Neuron (in vitro differentiated cells): ENCODE measurements at regions not wholly inside any gene's neighbourhood (a gene's known extent, or its start where the extent isn't known, plus 50 kb on each side); places are given as distances from the start of the nearest gene placed in this dataset.
A peak's percentile ranks its signal among the peaks of the same experiment; 100 is the strongest.

Source experiments
- H2AFZ ChIP-seq: one replicate; pipeline ENCODE4 v1.6.1; 2013; ENCODE audit warnings: low read depth, mild to moderate bottlenecking, inconsistent platforms, low read length, moderate library complexity
- H3K27me3 ChIP-seq: one replicate; pipeline ENCODE4 v1.6.1; 2013; ENCODE audit warnings: low read length; ENCODE audit not compliant: insufficient read depth
- H3K36me3 ChIP-seq: one replicate; pipeline ENCODE4 v1.6.1; 2013; ENCODE audit warnings: low read length; ENCODE audit not compliant: insufficient read depth
- H3K4me1 ChIP-seq: one replicate; pipeline ENCODE4 v1.6.1; 2013; ENCODE audit warnings: low read length; ENCODE audit not compliant: insufficient read depth
- H3K4me3 ChIP-seq: 2 replicates; pipeline ENCODE4 v1.5.1; 2013; ENCODE audit warnings: mild to moderate bottlenecking, low read length, moderate library complexity
- H3K9me3 ChIP-seq: one replicate; pipeline ENCODE4 v1.6.1; 2013; ENCODE audit warnings: low read length

- Histone ChIP-seq H3K4me1 (no peaks in the 10 kb centered on the region), H3K4me3 (no peak overlapping the region), H2AFZ (peak overlapping the region; percentile 11), H3K9me3 (no peaks in the 10 kb centered on the region), H3K36me3 (no peaks in the 10 kb centered on the region), H3K27me3 (no peaks in the 10 kb centered on the region)
These were observed 1671.5 kb upstream of the SLC10A2 start for GRCh38 chr13:104737713-104738112.

- H2AFZ ChIP-seq, result no peak overlapping the region
- no peaks in the 10 kb centered on the region for H3K27me3 ChIP-seq
- no peaks in the 10 kb centered on the region for H3K36me3 ChIP-seq
- H3K4me3 ChIP-seq, result no peak overlapping the region
- no peaks in the 10 kb centered on the region for H3K4me1 ChIP-seq
- no peaks in the 10 kb centered on the region for H3K9me3 ChIP-seq
These were observed 1667.2 kb upstream of the SLC10A2 start for GRCh38 chr13:104733427-104733826.

- H3K36me3 ChIP-seq, result no peaks in the 10 kb centered on the region
- no peak overlapping the region for H2AFZ ChIP-seq
- H3K4me3 ChIP-seq, result no peak overlapping the region
- no peaks in the 10 kb centered on the region for H3K9me3 ChIP-seq
- H3K4me1 ChIP-seq, result peaks cover 4% of the 10 kb centered on the region
- no peaks in the 10 kb centered on the region for H3K27me3 ChIP-seq
These were observed 1648.9 kb upstream of the SLC10A2 start for GRCh38 chr13:104715111-104715510.

GRCh38 chr13:104705031-104705750 is 1639.0 kb upstream of the SLC10A2 start:
- Histone ChIP-seq H3K9me3 (no peaks in the 10 kb centered on the region), H3K4me1 (no peaks in the 10 kb centered on the region), H2AFZ (no peak overlapping the region), H3K4me3 (no peak overlapping the region), H3K27me3 (no peaks in the 10 kb centered on the region), H3K36me3 (no peaks in the 10 kb centered on the region)

- H2AFZ ChIP-seq, result no peak overlapping the region
- H3K36me3 ChIP-seq, result no peaks in the 10 kb centered on the region
- no peaks in the 10 kb centered on the region for H3K4me1 ChIP-seq
- H3K4me3 ChIP-seq, result no peak overlapping the region
- no peaks in the 10 kb centered on the region for H3K9me3 ChIP-seq
- no peaks in the 10 kb centered on the region for H3K27me3 ChIP-seq
These were observed 1635.4 kb upstream of the SLC10A2 start for GRCh38 chr13:104701591-104701990.

GRCh38 chr13:104694397-104694796 is 1628.2 kb upstream of the SLC10A2 start:
- Histone ChIP-seq H3K4me3 (no peak overlapping the region), H3K4me1 (no peaks in the 10 kb centered on the region), H3K27me3 (no peaks in the 10 kb centered on the region)

GRCh38 chr13:104693126-104693525 is 1626.9 kb upstream of the SLC10A2 start:
- H3K4me3 ChIP-seq, result no peak overlapping the region

More at GRCh38 chr13:104694397-104694796, 1628.2 kb upstream of the SLC10A2 start:
- H3K36me3 ChIP-seq, result no peaks in the 10 kb centered on the region
- H2AFZ ChIP-seq, result no peak overlapping the region
- no peaks in the 10 kb centered on the region for H3K9me3 ChIP-seq

GRCh38 chr13:104691767-104692467 is 1625.7 kb upstream of the SLC10A2 start:
- Histone ChIP-seq H3K9me3 (no peaks in the 10 kb centered on the region), H2AFZ (no peak overlapping the region), H3K4me1 (no peaks in the 10 kb centered on the region), H3K27me3 (no peaks in the 10 kb centered on the region), H3K36me3 (no peaks in the 10 kb centered on the region), H3K4me3 (no peak overlapping the region)

More at GRCh38 chr13:104693126-104693525, 1626.9 kb upstream of the SLC10A2 start:
- no peaks in the 10 kb centered on the region for H3K36me3 ChIP-seq
- H3K4me1 ChIP-seq, result no peaks in the 10 kb centered on the region
- H2AFZ ChIP-seq, result no peak overlapping the region
- H3K9me3 ChIP-seq, result no peaks in the 10 kb centered on the region
- no peaks in the 10 kb centered on the region for H3K27me3 ChIP-seq

GRCh38 chr13:104686484-104686883 is 1620.3 kb upstream of the SLC10A2 start:
- H3K36me3 ChIP-seq, result no peaks in the 10 kb centered on the region
- no peaks in the 10 kb centered on the region for H3K9me3 ChIP-seq
- no peaks in the 10 kb centered on the region for H3K4me1 ChIP-seq
- no peak overlapping the region for H3K4me3 ChIP-seq
- no peaks in the 10 kb centered on the region for H3K27me3 ChIP-seq
- H2AFZ ChIP-seq, result no peak overlapping the region

- Histone ChIP-seq H3K9me3 (no peaks in the 10 kb centered on the region), H3K4me1 (no peaks in the 10 kb centered on the region), H2AFZ (no peak overlapping the region), H3K36me3 (no peaks in the 10 kb centered on the region), H3K27me3 (no peaks in the 10 kb centered on the region), H3K4me3 (no peak overlapping the region)
These were observed 1617.6 kb upstream of the SLC10A2 start for GRCh38 chr13:104683789-104684188.

GRCh38 chr13:104678161-104678560 is 1611.9 kb upstream of the SLC10A2 start:
- Histone ChIP-seq H3K36me3 (no peaks in the 10 kb centered on the region), H3K4me3 (no peak overlapping the region), H3K27me3 (no peaks in the 10 kb centered on the region), H2AFZ (no peak overlapping the region), H3K4me1 (no peaks in the 10 kb centered on the region), H3K9me3 (no peaks in the 10 kb centered on the region)

- Histone ChIP-seq H3K27me3 (no peaks in the 10 kb centered on the region), H3K9me3 (no peaks in the 10 kb centered on the region), H3K4me3 (no peak overlapping the region), H2AFZ (no peak overlapping the region), H3K36me3 (no peaks in the 10 kb centered on the region), H3K4me1 (no peaks in the 10 kb centered on the region)
These were observed 1605.7 kb upstream of the SLC10A2 start for GRCh38 chr13:104671901-104672300.

GRCh38 chr13:104657196-104657595 is 1591.0 kb upstream of the SLC10A2 start:
- no peaks in the 10 kb centered on the region for H3K36me3 ChIP-seq
- H3K4me3 ChIP-seq, result no peak overlapping the region
- no peak overlapping the region for H2AFZ ChIP-seq
- no peaks in the 10 kb centered on the region for H3K4me1 ChIP-seq
- H3K9me3 ChIP-seq, result no peaks in the 10 kb centered on the region
- H3K27me3 ChIP-seq, result no peaks in the 10 kb centered on the region
